ENCODE measurements at regions not wholly inside any gene's neighbourhood (a gene's known extent, or its start where the extent isn't known, plus 50 kb on each side); places are given as distances from the start of the nearest gene placed in this dataset.
A peak's percentile ranks its signal among the peaks of the same experiment; 100 is the strongest.

- H3K4me1 ChIP-seq (ENCODE audit: insufficient read depth): peaks cover 15% of the 10 kb centered on the region
- H3K9ac ChIP-seq: no peak overlapping the region
- DNase-seq: no peak
- H3K9me3 ChIP-seq (ENCODE audit: low read depth): no peaks in the 10 kb centered on the region
- in situ Hi-C loops (cut with MboI): no loop called here
- H3K4me2 ChIP-seq (ENCODE audit: unreplicated experiment): no peak overlapping the region
- H3K27me3 ChIP-seq (replicated peaks; ENCODE audit: insufficient read depth): no peaks in the 10 kb centered on the region
- no peak overlapping the region for H3K27ac ChIP-seq
- H3K9me2 ChIP-seq (ENCODE audit: insufficient read depth): no peaks in the 10 kb centered on the region
- peaks cover 14% of the 10 kb centered on the region; the same call in 1 of the 2 replicates for H3F3A ChIP-seq (ENCODE audit: insufficient read depth)
- WGBS, 2 experiments (ENCODE audit: low coverage in 1 of 2, low lambda C conversion rate in 2 of 2, missing lambda C conversion rate in 2 of 2): 86% methylated on average over 4 of the region's 4 CpGs
- no peak overlapping the region for H3K4me3 ChIP-seq
- H4K20me1 ChIP-seq (ENCODE audit: insufficient read depth): no peaks in the 10 kb centered on the region
- H3K79me2 ChIP-seq (ENCODE audit: insufficient read depth): no peaks in the 10 kb centered on the region
- H3K36me3 ChIP-seq (ENCODE audit: low read depth): no peaks in the 10 kb centered on the region
- no peak overlapping the region for H2AFZ ChIP-seq
- TF ChIP-seq EZH2 (IDR thresholded peaks at IDR 0.05; ENCODE audit: insufficient read depth, poor library complexity, severe bottlenecking) (no peak), EZH2phosphoT487 (IDR thresholded peaks at IDR 0.05; ENCODE audit: insufficient read depth, low read depth) (no peak)
These were observed 500.9 kb downstream of the SLC16A7 start for GRCh38 chr12:60096727-60097126.

GRCh38 chr12:60100160-60100559, 504.3 kb downstream of the SLC16A7 start:
- H3K27ac ChIP-seq: no peak overlapping the region
- peaks cover 21% of the 10 kb centered on the region; the same call in 1 of the 2 replicates for H3F3A ChIP-seq (ENCODE audit: insufficient read depth)
- H3K9ac ChIP-seq: no peak overlapping the region
- peak; percentile 7 for DNase-seq
- no peaks in the 10 kb centered on the region for H3K9me2 ChIP-seq (ENCODE audit: insufficient read depth)
- H2AFZ ChIP-seq: no peak overlapping the region
- no peaks in the 10 kb centered on the region for H3K79me2 ChIP-seq (ENCODE audit: insufficient read depth)
- no peaks in the 10 kb centered on the region for H3K36me3 ChIP-seq (ENCODE audit: low read depth)
- H3K4me1 ChIP-seq (ENCODE audit: insufficient read depth): peaks cover 19% of the 10 kb centered on the region
- H3K27me3 ChIP-seq (replicated peaks; ENCODE audit: insufficient read depth): no peaks in the 10 kb centered on the region
- WGBS, 2 experiments (ENCODE audit: low coverage in 1 of 2, low lambda C conversion rate in 2 of 2, missing lambda C conversion rate in 2 of 2): 88 to 98% methylated on average over 1 of the region's 1 CpG
- in situ Hi-C loops (cut with MboI): loop anchor here (25.0 kb wide), 1 partner anchor 88 kb away; no protein-coding TSS in a partner anchor
- no peak overlapping the region for H3K4me2 ChIP-seq (ENCODE audit: unreplicated experiment)
- H4K20me1 ChIP-seq (ENCODE audit: insufficient read depth): no peaks in the 10 kb centered on the region
- H3K9me3 ChIP-seq (ENCODE audit: low read depth): no peaks in the 10 kb centered on the region
- TF ChIP-seq EZH2phosphoT487 (IDR thresholded peaks at IDR 0.05; ENCODE audit: insufficient read depth, low read depth) (no peak), EZH2 (IDR thresholded peaks at IDR 0.05; ENCODE audit: insufficient read depth, poor library complexity, severe bottlenecking) (no peak)
- no peak overlapping the region for H3K4me3 ChIP-seq

GRCh38 chr12:60100852-60101251, 505.0 kb downstream of the SLC16A7 start:
- Histone ChIP-seq H3K4me2 (ENCODE audit: unreplicated experiment) (no peak overlapping the region), H3K9ac (no peak overlapping the region), H3K9me2 (ENCODE audit: insufficient read depth) (no peaks in the 10 kb centered on the region), H3K4me1 (ENCODE audit: insufficient read depth) (peaks cover 19% of the 10 kb centered on the region), H4K20me1 (ENCODE audit: insufficient read depth) (no peaks in the 10 kb centered on the region), H3K4me3 (no peak overlapping the region), H2AFZ (no peak overlapping the region), H3K27me3 (replicated peaks; ENCODE audit: insufficient read depth) (no peaks in the 10 kb centered on the region), H3F3A (ENCODE audit: insufficient read depth) (peaks cover 21% of the 10 kb centered on the region; the same call in 1 of the 2 replicates), H3K9me3 (ENCODE audit: low read depth) (no peaks in the 10 kb centered on the region), H3K27ac (no peak overlapping the region), H3K79me2 (ENCODE audit: insufficient read depth) (no peaks in the 10 kb centered on the region), H3K36me3 (ENCODE audit: low read depth) (no peaks in the 10 kb centered on the region)
- no peak for DNase-seq
- 98 to 100% methylated on average over 1 of the region's 1 CpG for WGBS, 2 experiments (ENCODE audit: low coverage in 1 of 2, low lambda C conversion rate in 2 of 2, missing lambda C conversion rate in 2 of 2)
- in situ Hi-C loops (cut with MboI): loop anchor here (25.0 kb wide), 1 partner anchor 89 kb away; no protein-coding TSS in a partner anchor
- TF ChIP-seq EZH2 (IDR thresholded peaks at IDR 0.05; ENCODE audit: insufficient read depth, poor library complexity, severe bottlenecking) (no peak), EZH2phosphoT487 (IDR thresholded peaks at IDR 0.05; ENCODE audit: insufficient read depth, low read depth) (no peak)

GRCh38 chr12:60101715-60102114, 505.9 kb downstream of the SLC16A7 start:
- no peaks in the 10 kb centered on the region for H4K20me1 ChIP-seq (ENCODE audit: insufficient read depth)
- H3K27me3 ChIP-seq (replicated peaks; ENCODE audit: insufficient read depth): no peaks in the 10 kb centered on the region
- H3F3A ChIP-seq (ENCODE audit: insufficient read depth): peaks cover 21% of the 10 kb centered on the region; the same call in 1 of the 2 replicates
- 0 out of 2 replicates have a peak overlapping the region, but pooled peaks have one; percentile 15 for H3K27ac ChIP-seq
- no peaks in the 10 kb centered on the region for H3K36me3 ChIP-seq (ENCODE audit: low read depth)
- no peak overlapping the region for H3K4me3 ChIP-seq
- peaks cover 19% of the 10 kb centered on the region for H3K4me1 ChIP-seq (ENCODE audit: insufficient read depth)
- TF ChIP-seq EZH2 (IDR thresholded peaks at IDR 0.05; ENCODE audit: insufficient read depth, poor library complexity, severe bottlenecking) (no peak), EZH2phosphoT487 (IDR thresholded peaks at IDR 0.05; ENCODE audit: insufficient read depth, low read depth) (no peak)
- in situ Hi-C loops (cut with MboI): loop anchor here (25.0 kb wide), 1 partner anchor 89 kb away; no protein-coding TSS in a partner anchor
- DNase-seq: peak; percentile 56
- no peaks in the 10 kb centered on the region for H3K79me2 ChIP-seq (ENCODE audit: insufficient read depth)
- no peaks in the 10 kb centered on the region for H3K9me2 ChIP-seq (ENCODE audit: insufficient read depth)
- peak overlapping the region; percentile 43 for H3K4me2 ChIP-seq (ENCODE audit: unreplicated experiment)
- H3K9ac ChIP-seq: no peak overlapping the region
- H3K9me3 ChIP-seq (ENCODE audit: low read depth): no peaks in the 10 kb centered on the region
- H2AFZ ChIP-seq: peak overlapping the region; percentile 7; the same call in 1 of the 2 replicates
